Duodenal mucosa (tissue), 2 donors: ENCODE measurements at regions not wholly inside any gene's neighbourhood (a gene's known extent, or its start where the extent isn't known, plus 50 kb on each side); places are given as distances from the start of the nearest gene placed in this dataset.

Experiments used
- H3K27ac ChIP-seq: one replicate; pipeline ENCODE4 v1.7.0; 2013; ENCODE audit warnings: low read depth, low read length
- H3K27me3 ChIP-seq, 2 donors: one replicate each; pipeline ENCODE4 v1.7.0; 2013; ENCODE audit warnings: low read length in 2 of 2, control low read depth in 1 of 2; ENCODE audit not compliant: insufficient read depth in 2 of 2, control insufficient read depth in 1 of 2
- H3K36me3 ChIP-seq, 2 donors: one replicate each; pipeline ENCODE4 v1.7.0; 2013; ENCODE audit warnings: low read length in 2 of 2, control low read depth in 1 of 2; ENCODE audit not compliant: insufficient read depth in 2 of 2, control insufficient read depth in 1 of 2
- H3K4me1 ChIP-seq, 2 donors: one replicate each; pipeline ENCODE4 v1.7.0; 2013; ENCODE audit warnings: low read length in 2 of 2, control low read depth in 1 of 2; ENCODE audit not compliant: insufficient read depth in 2 of 2, control insufficient read depth in 1 of 2
- H3K4me3 ChIP-seq, 2 donors: one replicate each; pipeline ENCODE4 v1.7.0; 2013; ENCODE audit warnings: low read length in 2 of 2, low read depth in 1 of 2
- H3K9ac ChIP-seq, 2 donors: one replicate each; pipeline ENCODE4 v1.7.0; 2013; ENCODE audit warnings: low read length in 2 of 2, low read depth in 1 of 2
- H3K9me3 ChIP-seq, 2 donors: one replicate each; pipeline ENCODE4 v1.7.0; 2013; ENCODE audit warnings: low read length in 2 of 2, control low read depth in 1 of 2; ENCODE audit not compliant: control insufficient read depth in 1 of 2

- peaks cover 0 to 4% of the 10 kb centered on the region in 2 donors for H3K4me1 ChIP-seq
- peak overlapping the region in 1 of 2 donors; percentile 32 for H3K4me3 ChIP-seq
- H3K27ac ChIP-seq, result no peak overlapping the region
- no peak overlapping the region for H3K9ac ChIP-seq
- no peaks in the 10 kb centered on the region for H3K27me3 ChIP-seq
- no peaks in the 10 kb centered on the region for H3K9me3 ChIP-seq
- H3K36me3 ChIP-seq, result no peaks in the 10 kb centered on the region
These were observed 167.5 kb downstream of the ZNF281 start for GRCh38 chr1:200242110-200243041.

DNA sequence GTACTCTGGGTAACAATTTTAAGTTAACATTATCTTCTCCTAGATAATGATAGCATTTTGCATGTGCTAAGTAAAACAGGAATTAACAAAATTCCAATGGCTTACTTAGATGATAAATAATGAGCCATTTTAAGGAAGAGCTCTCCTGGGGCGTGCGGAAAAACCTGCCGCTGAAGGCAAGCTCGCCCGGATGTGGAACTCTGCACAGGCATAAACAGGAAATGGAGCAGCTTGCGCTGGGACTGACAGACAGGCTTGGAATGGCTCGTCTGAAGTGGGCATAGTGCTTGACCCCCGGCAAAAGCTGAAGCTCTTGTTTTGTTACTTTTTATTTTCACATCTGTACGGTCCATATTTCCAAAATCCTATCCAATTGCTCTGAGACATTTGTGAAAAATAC is 169.2 kb downstream of the ZNF281 start:
- Histone ChIP-seq H3K27ac (no peak overlapping the region), H3K27me3 (no peaks in the 10 kb centered on the region), H3K36me3 (no peaks in the 10 kb centered on the region), H3K9me3 (no peaks in the 10 kb centered on the region), H3K4me3 (no peak overlapping the region), H3K4me1 (peaks cover 0 to 4% of the 10 kb centered on the region in 2 donors), H3K9ac (no peak overlapping the region)

DNA sequence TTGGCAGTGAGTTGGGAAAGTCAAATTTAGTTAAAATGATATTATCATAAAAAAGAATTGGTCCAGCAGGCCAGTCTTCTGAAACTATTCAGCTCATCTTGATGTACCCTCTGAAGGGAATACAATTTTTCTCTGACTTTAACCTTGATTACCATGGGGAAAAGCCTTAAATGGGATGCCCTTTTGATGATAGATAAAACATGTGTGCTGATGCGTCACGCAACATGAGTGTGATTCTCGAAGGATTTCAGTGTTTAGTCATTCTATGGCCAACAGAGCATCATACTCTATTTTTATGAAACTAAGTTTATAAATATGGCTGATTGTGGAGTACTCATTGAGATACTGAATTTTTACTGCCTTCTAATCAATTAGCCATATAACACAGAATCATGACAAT is 171.5 kb downstream of the ZNF281 start:
- Histone ChIP-seq H3K36me3 (no peaks in the 10 kb centered on the region), H3K9ac (no peak overlapping the region), H3K9me3 (no peaks in the 10 kb centered on the region), H3K4me3 (no peak overlapping the region), H3K27me3 (no peaks in the 10 kb centered on the region), H3K4me1 (peaks cover 0 to 4% of the 10 kb centered on the region in 2 donors), H3K27ac (no peak overlapping the region)

GRCh38 chr1:200237066-200237465 is 172.8 kb downstream of the ZNF281 start:
- Histone ChIP-seq H3K27me3 (no peaks in the 10 kb centered on the region), H3K9me3 (no peaks in the 10 kb centered on the region), H3K4me3 (no peak overlapping the region), H3K27ac (no peak overlapping the region), H3K9ac (no peak overlapping the region), H3K4me1 (no peaks in the 10 kb centered on the region), H3K36me3 (no peaks in the 10 kb centered on the region)

DNA sequence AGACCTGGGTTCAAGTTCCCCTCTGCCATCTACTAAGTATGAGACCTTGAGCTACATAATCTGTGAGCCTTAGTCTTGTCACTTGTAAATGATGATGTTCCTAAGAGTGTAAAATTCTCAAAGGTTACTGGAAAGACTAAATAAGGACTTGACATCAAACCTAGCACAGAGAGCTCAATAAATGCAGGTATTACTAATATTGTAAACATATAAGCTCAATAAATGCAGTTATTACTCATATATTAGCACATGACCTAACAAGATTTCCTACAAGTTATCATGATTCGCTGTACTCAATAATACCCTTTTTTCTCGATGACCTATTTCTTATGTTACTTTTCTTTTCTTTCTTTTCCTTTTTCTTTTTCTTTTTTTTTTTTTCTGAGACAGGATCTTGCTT is 174.9 kb downstream of the ZNF281 start:
- no peaks in the 10 kb centered on the region for H3K27me3 ChIP-seq
- no peak overlapping the region for H3K9ac ChIP-seq
- H3K27ac ChIP-seq, result no peak overlapping the region
- H3K4me1 ChIP-seq, result no peaks in the 10 kb centered on the region
- H3K4me3 ChIP-seq, result no peak overlapping the region
- no peaks in the 10 kb centered on the region for H3K9me3 ChIP-seq
- no peaks in the 10 kb centered on the region for H3K36me3 ChIP-seq

DNA sequence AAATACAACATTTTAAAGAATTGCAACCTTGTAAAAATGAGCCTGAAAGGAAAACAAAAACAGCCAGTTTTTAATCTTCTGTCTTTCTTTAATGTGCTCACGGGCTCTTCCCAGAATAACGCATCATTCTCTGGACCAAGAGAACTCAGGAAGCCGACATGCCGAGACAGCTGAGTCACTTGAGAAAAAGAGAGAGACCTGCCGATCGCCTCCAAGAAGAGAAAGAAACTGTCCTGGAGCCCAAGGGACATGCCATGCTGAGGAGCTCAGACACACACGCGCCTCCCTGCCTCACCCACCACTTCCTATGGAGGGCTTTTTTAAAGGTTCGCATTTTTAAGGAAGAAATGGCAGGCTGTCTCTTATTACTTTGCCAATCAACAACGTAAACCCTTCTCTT is 176.4 kb downstream of the ZNF281 start:
- H3K27ac ChIP-seq, result no peak overlapping the region
- no peaks in the 10 kb centered on the region for H3K4me1 ChIP-seq
- H3K9me3 ChIP-seq, result no peaks in the 10 kb centered on the region
- no peaks in the 10 kb centered on the region for H3K27me3 ChIP-seq
- H3K36me3 ChIP-seq, result no peaks in the 10 kb centered on the region
- H3K4me3 ChIP-seq, result no peak overlapping the region
- H3K9ac ChIP-seq, result no peak overlapping the region

- Histone ChIP-seq H3K9me3 (no peaks in the 10 kb centered on the region), H3K4me1 (no peaks in the 10 kb centered on the region), H3K36me3 (no peaks in the 10 kb centered on the region), H3K9ac (no peak overlapping the region), H3K4me3 (no peak overlapping the region), H3K27me3 (no peaks in the 10 kb centered on the region), H3K27ac (no peak overlapping the region)
These were observed 178.0 kb downstream of the ZNF281 start for GRCh38 chr1:200231787-200232231.

DNA sequence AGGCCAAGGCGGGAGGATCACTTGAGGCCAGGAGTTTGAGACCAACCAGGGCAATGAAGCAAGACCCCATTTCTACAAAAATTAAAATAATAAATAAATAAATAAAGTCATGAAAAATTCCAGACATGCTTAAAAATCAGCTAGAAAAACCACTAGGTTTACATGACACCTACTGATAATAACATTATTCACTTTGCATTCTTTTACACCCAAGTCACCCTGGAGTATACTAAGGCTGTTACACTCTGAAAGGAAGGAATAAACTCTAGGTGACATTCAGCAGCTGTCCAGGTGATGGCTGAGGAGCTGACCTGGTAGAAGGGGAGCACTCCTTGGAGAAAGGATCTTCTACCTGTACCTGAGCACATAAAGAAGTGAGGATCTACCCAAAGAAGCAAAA is 179.2 kb downstream of the ZNF281 start:
- H3K36me3 ChIP-seq, result no peaks in the 10 kb centered on the region
- H3K27ac ChIP-seq, result no peak overlapping the region
- no peaks in the 10 kb centered on the region for H3K9me3 ChIP-seq
- peaks cover 0 to 4% of the 10 kb centered on the region in 2 donors for H3K4me1 ChIP-seq
- no peak overlapping the region for H3K9ac ChIP-seq
- H3K4me3 ChIP-seq, result no peak overlapping the region
- H3K27me3 ChIP-seq, result no peaks in the 10 kb centered on the region

DNA sequence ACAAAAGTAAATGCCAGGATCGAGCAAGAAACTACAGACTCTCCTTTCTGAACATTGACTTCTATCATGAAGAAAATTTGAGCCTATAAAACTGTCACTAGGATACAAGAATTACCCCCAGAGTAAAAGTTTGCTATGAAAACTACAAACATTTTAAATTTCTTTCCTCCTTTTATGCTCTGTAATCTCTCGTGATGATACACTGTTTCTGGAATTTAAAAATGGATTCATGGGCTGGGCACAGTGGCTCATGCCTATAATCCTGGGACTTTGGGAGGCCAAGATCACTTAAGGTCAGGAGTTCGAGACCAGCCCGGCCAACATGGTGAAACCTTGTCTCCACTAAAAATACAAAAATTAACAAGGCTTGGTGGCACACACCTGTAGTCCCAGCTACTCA is 181.3 kb downstream of the ZNF281 start:
- Histone ChIP-seq H3K27ac (no peak overlapping the region), H3K27me3 (no peaks in the 10 kb centered on the region), H3K4me3 (no peak overlapping the region), H3K4me1 (peaks cover 0 to 4% of the 10 kb centered on the region in 2 donors), H3K9ac (no peak overlapping the region), H3K9me3 (no peaks in the 10 kb centered on the region), H3K36me3 (no peaks in the 10 kb centered on the region)

DNA sequence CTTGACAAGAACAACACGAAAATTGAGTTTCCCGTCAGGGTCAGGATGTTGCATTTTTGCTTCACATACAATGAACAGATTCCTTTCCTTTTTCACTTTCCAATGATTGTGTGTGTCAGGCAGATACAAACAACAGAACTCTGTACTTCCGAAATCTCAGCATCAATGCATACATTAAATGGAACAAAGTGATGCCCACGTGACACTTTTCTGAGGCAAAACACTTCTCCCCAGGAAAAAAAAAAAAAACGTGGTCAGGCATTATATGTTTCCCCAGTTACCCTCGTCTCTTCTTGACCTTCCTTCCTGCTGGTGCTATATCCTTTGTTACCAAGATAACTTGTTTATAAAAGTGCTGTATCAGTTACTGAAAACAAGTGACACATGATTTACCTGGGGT is 181.8 kb downstream of the ZNF281 start:
- H3K9me3 ChIP-seq, result no peaks in the 10 kb centered on the region
- no peaks in the 10 kb centered on the region for H3K36me3 ChIP-seq
- H3K4me3 ChIP-seq, result no peak overlapping the region
- no peaks in the 10 kb centered on the region for H3K27me3 ChIP-seq
- no peak overlapping the region for H3K9ac ChIP-seq
- no peak overlapping the region for H3K27ac ChIP-seq
- peaks cover 0 to 4% of the 10 kb centered on the region in 2 donors for H3K4me1 ChIP-seq
